Kidney (tissue), 13 donors: ENCODE measurements at regions not wholly inside any gene's neighbourhood (a gene's known extent, or its start where the extent isn't known, plus 50 kb on each side); places are given as distances from the start of the nearest gene placed in this dataset.

Experiments used
- DNase-seq, 5 donors: peaks; one replicate each; pipeline ENCODE4 v3.0.0-alpha.2; 2013 to 2020
- FAIRE-seq: peaks from 2 replicates; lab custom pipeline; 2012; peaks lifted over from hg19 to GRCh38; lab: Jason Lieb, UNC
- H3K27ac ChIP-seq, 2 donors: one replicate each; pipeline ENCODE4 v1.7.0; 2013; ENCODE audit warnings: low read depth in 2 of 2, low read length in 2 of 2, inconsistent platforms in 1 of 2
- H3K27me3 ChIP-seq: one replicate; pipeline ENCODE4 v1.7.1; 2013; ENCODE audit warnings: low read length, inconsistent platforms; ENCODE audit not compliant: control insufficient read depth, insufficient read depth
- H3K36me3 ChIP-seq, 3 donors: one replicate each; pipeline versions ENCODE4 v1.7.0 to v1.7.1; 2013; ENCODE audit warnings: low read length in 3 of 3, control low read depth in 1 of 3, inconsistent platforms in 1 of 3; ENCODE audit not compliant: insufficient read depth in 3 of 3, control insufficient read depth in 2 of 3
- H3K4me1 ChIP-seq, 3 donors: one replicate each; pipeline versions ENCODE4 v1.7.0 to v1.7.1; 2013; ENCODE audit warnings: low read length in 3 of 3, inconsistent platforms in 1 of 3, low read depth in 1 of 3; ENCODE audit not compliant: control insufficient read depth in 2 of 3, insufficient read depth in 2 of 3
- H3K4me3 ChIP-seq, 3 donors: one replicate each; pipeline versions ENCODE4 v1.7.0 to v1.8.1; 2013; ENCODE audit warnings: low read length in 3 of 3, control low read depth in 1 of 3, inconsistent platforms in 1 of 3
- H3K9ac ChIP-seq, 3 donors: one replicate each; pipeline versions ENCODE4 v1.7.0 to v1.7.1; 2013; ENCODE audit warnings: low read length in 3 of 3, control low read depth in 1 of 3, inconsistent platforms in 1 of 3
- H3K9me3 ChIP-seq, 3 donors: one replicate each; pipeline versions ENCODE4 v1.7.0 to v1.7.1; 2013; ENCODE audit warnings: low read length in 3 of 3, control low read depth in 1 of 3, inconsistent platforms in 1 of 3; ENCODE audit not compliant: control insufficient read depth in 2 of 3, insufficient read depth in 1 of 3
- intact Hi-C: fragments of 100-400 bp; cut with DNase I; formaldehyde crosslinking; loops from one replicate; pipeline ENCODE4 v1.11.1; 2022
- TF ChIP-seq, protein P1 (sequence below): IDR thresholded peaks from 3 replicates; pipeline ENCODE4 v1.5.1; 2012; ENCODE audit warnings: mild to moderate bottlenecking, moderate library complexity, borderline replicate concordance; ENCODE audit not compliant: insufficient read depth; ENCODE audit errors: extremely low read depth
- donor health status: control.
- donor health status: control.
- donor health status: control.
- donor health status: control.
- donor health status: control.
- donor health status: DM: yes; HTN: yes; CAD: no.
- donor health status: Normal renal cell carcinoma (clear cell type).

DNA sequence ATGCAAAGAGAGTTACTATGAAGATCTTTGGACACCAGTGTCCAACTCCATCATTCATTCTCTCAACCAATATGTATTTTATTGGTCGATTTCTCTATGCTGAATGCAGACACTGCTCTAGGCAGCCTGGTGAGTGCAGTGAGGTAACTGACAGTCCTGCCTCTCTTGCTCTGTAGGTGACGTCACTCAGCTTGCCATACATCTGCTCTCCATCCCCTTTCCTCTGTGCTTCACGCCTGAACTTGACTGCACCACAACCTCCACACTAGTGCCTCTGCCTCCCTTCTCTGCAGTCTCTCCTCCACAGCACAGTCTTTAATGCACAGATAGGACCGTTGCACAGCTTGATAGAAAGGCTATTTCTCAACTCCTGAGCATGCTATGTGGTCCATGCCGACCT is 344.9 kb upstream of the NOCT start:
- Histone ChIP-seq H3K9ac (no peak overlapping the region), H3K9me3 (no peaks in the 10 kb centered on the region), H3K4me1 (peaks cover 0 to 17% (median 17%) of the 10 kb centered on the region in 3 donors), H3K27ac (no peak overlapping the region), H3K4me3 (no peak overlapping the region), H3K27me3 (no peaks in the 10 kb centered on the region), H3K36me3 (no peaks in the 10 kb centered on the region)
- DNase-seq, result no peak
- FAIRE-seq, result no peak
- TF ChIP-seq, protein P1, sequence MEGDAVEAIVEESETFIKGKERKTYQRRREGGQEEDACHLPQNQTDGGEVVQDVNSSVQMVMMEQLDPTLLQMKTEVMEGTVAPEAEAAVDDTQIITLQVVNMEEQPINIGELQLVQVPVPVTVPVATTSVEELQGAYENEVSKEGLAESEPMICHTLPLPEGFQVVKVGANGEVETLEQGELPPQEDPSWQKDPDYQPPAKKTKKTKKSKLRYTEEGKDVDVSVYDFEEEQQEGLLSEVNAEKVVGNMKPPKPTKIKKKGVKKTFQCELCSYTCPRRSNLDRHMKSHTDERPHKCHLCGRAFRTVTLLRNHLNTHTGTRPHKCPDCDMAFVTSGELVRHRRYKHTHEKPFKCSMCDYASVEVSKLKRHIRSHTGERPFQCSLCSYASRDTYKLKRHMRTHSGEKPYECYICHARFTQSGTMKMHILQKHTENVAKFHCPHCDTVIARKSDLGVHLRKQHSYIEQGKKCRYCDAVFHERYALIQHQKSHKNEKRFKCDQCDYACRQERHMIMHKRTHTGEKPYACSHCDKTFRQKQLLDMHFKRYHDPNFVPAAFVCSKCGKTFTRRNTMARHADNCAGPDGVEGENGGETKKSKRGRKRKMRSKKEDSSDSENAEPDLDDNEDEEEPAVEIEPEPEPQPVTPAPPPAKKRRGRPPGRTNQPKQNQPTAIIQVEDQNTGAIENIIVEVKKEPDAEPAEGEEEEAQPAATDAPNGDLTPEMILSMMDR, result no peak
- intact Hi-C loops, result loop anchor here (10.0 kb wide), 1 partner anchor 636 kb away; no protein-coding TSS in a partner anchor

DNA sequence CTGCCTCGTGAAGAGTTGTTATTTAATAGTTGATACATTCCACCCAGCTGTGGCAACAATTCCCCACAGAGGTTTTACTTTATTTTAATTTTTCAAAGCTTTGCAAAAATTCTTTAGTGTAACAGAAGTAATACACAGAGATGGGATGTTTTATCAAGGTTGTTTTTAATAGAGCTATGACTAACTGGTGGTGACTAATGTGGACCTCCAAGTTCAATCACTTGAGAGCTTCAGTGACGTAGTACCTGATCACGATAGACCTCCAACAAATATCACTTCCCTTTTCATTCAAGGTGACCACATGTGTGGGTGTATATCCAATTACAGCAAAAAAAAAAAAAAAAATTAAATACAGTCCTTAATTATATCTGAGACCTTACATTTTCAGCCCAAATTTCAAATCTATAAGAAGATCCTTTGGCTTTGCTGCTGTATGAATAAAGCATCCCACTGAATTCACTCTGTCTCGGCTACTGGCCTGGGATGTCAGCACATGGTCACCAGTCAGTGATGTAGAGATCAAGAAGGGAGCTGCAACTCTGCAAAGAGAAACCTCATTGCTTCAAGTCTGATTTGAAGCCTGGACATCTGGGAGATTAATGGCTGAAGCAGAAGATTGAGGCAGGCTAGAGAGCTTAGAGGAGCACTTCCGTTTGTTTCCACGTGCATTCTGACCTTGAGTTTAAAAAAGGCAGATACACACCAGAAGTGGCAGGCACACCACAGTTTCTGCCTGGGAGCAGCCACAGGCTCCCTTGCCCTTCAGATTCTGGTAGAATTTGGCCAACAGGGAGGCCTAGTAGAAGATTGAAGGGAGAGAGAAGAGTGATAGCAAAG is 345.9 kb upstream of the NOCT start:
- TF ChIP-seq, protein P1, result no peak
- Histone ChIP-seq H3K36me3 (no peaks in the 10 kb centered on the region), H3K27me3 (no peaks in the 10 kb centered on the region), H3K9me3 (no peaks in the 10 kb centered on the region), H3K27ac (no peak overlapping the region), H3K4me1 (peaks cover 0 to 17% (median 17%) of the 10 kb centered on the region in 3 donors), H3K9ac (no peak overlapping the region), H3K4me3 (no peak overlapping the region)
- intact Hi-C loops, result loop anchor here (10.0 kb wide), 1 partner anchor 635 kb away; no protein-coding TSS in a partner anchor
- FAIRE-seq (no peak), DNase-seq (no peak)

DNA sequence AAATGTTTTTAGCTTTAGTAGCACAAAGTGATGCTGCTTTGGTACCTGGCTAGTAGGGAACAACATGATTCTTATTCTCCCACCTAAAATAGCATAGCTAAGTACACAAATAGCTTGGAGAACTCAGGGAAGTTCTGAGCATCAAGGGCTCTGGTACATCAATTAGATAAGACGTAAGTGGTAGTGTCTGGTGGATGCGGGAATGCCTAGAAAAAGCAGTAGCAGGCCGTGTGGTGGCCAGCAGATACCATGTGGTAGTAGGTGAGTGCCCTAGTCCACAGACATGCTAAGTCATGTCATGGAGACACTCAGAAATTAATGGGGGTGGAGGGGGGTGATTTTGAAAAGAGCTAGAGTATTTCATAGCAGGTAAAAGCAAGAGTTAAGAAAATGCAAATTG is 347.3 kb upstream of the NOCT start:
- TF ChIP-seq, protein P1, result no peak
- H3K9me3 ChIP-seq, result no peaks in the 10 kb centered on the region
- no peak overlapping the region for H3K27ac ChIP-seq
- FAIRE-seq (no peak), DNase-seq (no peak)
- no peak overlapping the region for H3K9ac ChIP-seq
- intact Hi-C loops, result no loop called here
- no peaks in the 10 kb centered on the region for H3K27me3 ChIP-seq
- H3K4me3 ChIP-seq, result no peak overlapping the region
- peaks cover 0 to 17% (median 16%) of the 10 kb centered on the region in 3 donors for H3K4me1 ChIP-seq
- H3K36me3 ChIP-seq, result no peaks in the 10 kb centered on the region
